ENCODE measurements at regions not wholly inside any gene's neighbourhood (a gene's known extent, or its start where the extent isn't known, plus 50 kb on each side); places are given as distances from the start of the nearest gene placed in this dataset.

DNA sequence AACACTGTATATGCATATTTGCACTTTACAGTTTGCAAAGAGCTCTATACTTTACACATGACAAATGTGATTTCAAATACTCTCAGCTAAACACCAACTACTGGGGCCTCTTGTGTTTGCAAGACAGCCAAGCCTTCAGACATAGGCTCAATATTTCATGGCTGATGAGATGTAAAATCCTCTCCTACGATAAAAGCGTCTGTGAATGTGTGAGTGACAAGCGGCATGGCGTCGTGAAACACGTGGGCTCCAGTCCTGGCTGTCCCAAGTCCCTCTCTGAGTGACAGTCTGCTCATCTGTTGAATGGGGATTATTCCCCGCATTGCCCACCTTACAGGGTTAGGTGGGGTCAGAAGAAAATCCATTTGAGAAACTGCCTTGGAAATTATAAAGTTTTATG is 489.8 kb downstream of the RNF144A start:
- TF ChIP-seq, protein P1, sequence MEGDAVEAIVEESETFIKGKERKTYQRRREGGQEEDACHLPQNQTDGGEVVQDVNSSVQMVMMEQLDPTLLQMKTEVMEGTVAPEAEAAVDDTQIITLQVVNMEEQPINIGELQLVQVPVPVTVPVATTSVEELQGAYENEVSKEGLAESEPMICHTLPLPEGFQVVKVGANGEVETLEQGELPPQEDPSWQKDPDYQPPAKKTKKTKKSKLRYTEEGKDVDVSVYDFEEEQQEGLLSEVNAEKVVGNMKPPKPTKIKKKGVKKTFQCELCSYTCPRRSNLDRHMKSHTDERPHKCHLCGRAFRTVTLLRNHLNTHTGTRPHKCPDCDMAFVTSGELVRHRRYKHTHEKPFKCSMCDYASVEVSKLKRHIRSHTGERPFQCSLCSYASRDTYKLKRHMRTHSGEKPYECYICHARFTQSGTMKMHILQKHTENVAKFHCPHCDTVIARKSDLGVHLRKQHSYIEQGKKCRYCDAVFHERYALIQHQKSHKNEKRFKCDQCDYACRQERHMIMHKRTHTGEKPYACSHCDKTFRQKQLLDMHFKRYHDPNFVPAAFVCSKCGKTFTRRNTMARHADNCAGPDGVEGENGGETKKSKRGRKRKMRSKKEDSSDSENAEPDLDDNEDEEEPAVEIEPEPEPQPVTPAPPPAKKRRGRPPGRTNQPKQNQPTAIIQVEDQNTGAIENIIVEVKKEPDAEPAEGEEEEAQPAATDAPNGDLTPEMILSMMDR (IDR thresholded peaks at IDR 0.05): no peak
- no peak for DNase-seq (ENCODE audit: low spot score)
- H3K27me3 ChIP-seq: no peaks in the 10 kb centered on the region
- H3K36me3 ChIP-seq: no peaks in the 10 kb centered on the region
- peaks cover 0 to 5% of the 10 kb centered on the region in 2 donors for H3K4me1 ChIP-seq
- no peak overlapping the region for H3K4me3 ChIP-seq
- H3K27ac ChIP-seq: no peak overlapping the region
- no peaks in the 10 kb centered on the region for H3K9me3 ChIP-seq

DNA sequence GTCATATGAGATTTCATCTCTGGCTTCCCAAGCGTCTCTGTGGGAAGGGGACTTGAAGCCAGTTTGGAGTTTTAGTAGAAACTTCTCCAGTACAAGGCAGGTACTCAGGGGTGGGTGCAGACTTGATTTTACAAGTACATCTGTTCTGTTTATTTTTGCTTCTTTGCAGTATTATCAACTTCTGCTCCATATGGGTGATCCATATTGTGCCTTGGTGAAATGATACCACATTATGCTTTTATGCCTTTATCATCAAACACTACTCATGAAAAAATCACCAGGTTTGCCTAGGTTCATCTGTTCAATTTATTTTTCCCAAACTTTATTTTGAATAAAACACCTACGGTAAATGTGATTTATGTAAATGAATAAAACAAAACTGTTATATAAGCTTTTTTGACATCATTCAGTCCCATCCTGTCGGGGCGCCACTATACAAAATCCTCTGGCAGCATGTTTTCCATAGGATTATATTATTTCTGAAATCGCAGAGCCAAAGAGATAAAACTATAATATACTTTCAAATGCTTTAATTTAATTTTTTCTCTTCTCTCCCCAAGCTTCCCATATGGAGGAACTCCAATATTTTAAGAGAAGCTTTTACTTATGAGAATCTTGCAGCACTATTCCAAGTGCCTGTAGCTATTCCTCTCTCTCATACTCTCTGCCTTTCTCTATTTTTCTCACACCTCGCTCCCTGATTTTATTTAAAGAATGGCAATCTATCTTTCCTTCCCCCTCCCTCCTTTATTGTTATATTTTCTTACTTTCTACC is 490.9 kb downstream of the RNF144A start:
- Histone ChIP-seq H3K9me3 (peaks cover 0 to under 1% of the 10 kb centered on the region in 2 donors), H3K4me3 (no peak overlapping the region), H3K4me1 (peaks cover 0 to 5% of the 10 kb centered on the region in 2 donors), H3K27ac (no peak overlapping the region), H3K27me3 (no peaks in the 10 kb centered on the region), H3K36me3 (no peaks in the 10 kb centered on the region)
- DNase-seq (ENCODE audit: low spot score): no peak
- TF ChIP-seq, protein P1 (IDR thresholded peaks at IDR 0.05): no peak

DNA sequence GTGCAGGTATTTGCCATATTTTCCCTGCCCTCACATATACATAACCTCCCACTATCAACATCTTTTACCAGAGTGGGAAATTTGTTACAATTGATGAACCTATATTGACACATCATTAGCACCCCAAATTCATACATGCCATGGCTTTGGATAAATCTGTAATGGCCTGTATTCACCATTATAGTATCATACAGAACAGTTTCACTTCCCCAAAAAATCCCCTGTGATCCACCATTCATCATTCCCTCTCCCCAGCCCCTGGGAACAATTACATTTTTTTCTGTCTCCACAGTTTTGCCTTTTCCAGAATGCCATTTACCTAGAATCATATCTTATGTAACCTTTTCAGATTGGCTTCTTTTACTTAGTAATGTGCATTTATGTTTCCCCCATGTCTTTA is 494.5 kb downstream of the RNF144A start:
- Histone ChIP-seq H3K36me3 (no peaks in the 10 kb centered on the region), H3K4me3 (no peak overlapping the region), H3K4me1 (peaks cover 0 to under 1% of the 10 kb centered on the region in 2 donors), H3K27ac (no peak overlapping the region), H3K27me3 (no peaks in the 10 kb centered on the region), H3K9me3 (peaks cover 0 to 6% of the 10 kb centered on the region in 2 donors)
- TF ChIP-seq, protein P1 (IDR thresholded peaks at IDR 0.05): no peak
- no peak for DNase-seq (ENCODE audit: low spot score)

DNA sequence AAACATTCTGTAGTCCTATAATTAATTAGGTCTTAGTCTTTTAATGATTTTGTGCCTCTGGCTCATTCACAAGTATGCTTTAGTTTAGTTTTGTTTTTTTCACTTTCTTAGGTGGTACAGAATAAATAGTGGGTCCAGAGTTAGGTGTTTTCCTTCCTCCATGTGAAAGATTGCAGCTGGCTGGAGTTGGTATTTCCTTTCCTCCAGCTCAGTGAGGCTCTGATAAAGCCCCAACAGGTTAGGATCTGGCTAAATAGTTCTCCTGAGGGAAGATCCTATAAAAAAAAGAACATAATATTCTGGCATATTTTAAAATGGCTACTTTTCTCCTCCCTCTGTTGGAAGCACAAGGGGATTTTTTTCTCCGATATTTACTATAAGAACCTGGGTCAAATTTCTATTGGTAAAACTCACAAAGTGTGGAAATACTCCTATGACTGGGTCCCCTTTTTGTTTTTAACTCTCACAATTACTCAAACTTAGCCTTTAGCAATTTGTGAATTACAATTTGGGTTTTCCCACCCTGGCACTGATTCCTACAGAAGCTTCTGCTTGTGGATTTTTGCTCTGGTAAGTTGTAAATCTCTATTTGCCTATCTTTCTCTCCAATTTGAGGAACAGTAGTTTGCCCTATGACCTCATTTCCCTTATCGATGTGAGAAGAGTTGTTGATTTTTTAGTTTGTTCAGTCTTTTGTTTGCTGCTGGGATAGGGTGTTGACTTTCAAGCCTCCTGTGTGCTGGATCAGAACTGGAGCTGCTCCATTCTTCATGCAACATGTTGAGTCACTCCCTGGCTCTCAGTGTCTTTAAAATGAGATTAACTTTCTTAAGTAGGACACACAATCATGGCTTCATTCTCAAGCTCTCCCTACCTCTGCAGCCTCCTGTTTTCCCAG is 500.9 kb downstream of the RNF144A start:
- DNase-seq (ENCODE audit: low spot score): no peak
- no peak overlapping the region for H3K27ac ChIP-seq
- TF ChIP-seq, protein P1 (IDR thresholded peaks at IDR 0.05): no peak
- H3K36me3 ChIP-seq: no peaks in the 10 kb centered on the region
- H3K4me1 ChIP-seq: no peaks in the 10 kb centered on the region
- H3K4me3 ChIP-seq: no peak overlapping the region
- peaks cover 0 to 6% of the 10 kb centered on the region in 2 donors for H3K9me3 ChIP-seq
- H3K27me3 ChIP-seq: no peaks in the 10 kb centered on the region

DNA sequence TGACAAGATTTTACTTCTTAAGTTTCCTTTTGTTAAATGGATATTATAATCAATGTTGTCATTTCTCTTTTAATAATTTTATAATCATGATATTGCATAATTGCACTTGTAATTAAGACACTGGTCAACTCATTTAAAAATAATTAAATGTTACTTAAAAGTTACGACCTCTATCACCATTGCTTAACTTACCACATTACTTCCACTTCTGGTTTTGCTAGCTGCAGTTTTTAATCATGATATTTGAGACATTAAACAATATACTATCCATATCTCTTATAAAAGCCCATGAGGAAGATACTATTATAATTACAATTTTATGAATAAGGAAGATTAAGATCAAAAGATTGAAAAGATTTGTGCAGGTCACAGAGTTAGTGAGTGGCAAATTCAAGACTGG is 502.0 kb downstream of the RNF144A start:
- DNase-seq (ENCODE audit: low spot score): no peak
- TF ChIP-seq, protein P1 (IDR thresholded peaks at IDR 0.05): no peak

More for the DNA sequence above, 502.0 kb downstream of the RNF144A start:
- Histone ChIP-seq H3K4me1 (no peaks in the 10 kb centered on the region), H3K27me3 (no peaks in the 10 kb centered on the region), H3K4me3 (no peak overlapping the region), H3K27ac (no peak overlapping the region), H3K36me3 (no peaks in the 10 kb centered on the region), H3K9me3 (no peaks in the 10 kb centered on the region)

Data from right atrium auricular region (tissue), 2 donors.